GM12878 (cell line): ENCODE measurements at regions not wholly inside any gene's neighbourhood (a gene's known extent, or its start where the extent isn't known, plus 50 kb on each side); places are given as distances from the start of the nearest gene placed in this dataset.

ENCODE experiments used
- ATAC-seq: fragments of 200-7000 bp; cut with Tn5 transposase; 3 replicates; pipeline ENCODE4 v1.9.1; 2020; ENCODE audit warnings: mild to moderate bottlenecking, moderate library complexity
- BruUV-seq: library from RNA; stranded (reverse); fragments of 400-500 nt; replicated peaks from 2 replicates; lab custom pipeline; 2021; lab: Mats Ljungman, UMichigan
- CTCF ChIA-PET: fragments of 300-600 bp; sonication (Branson Sonifier 250); formaldehyde crosslinking; extraction: SDS; loops from one replicate; lab custom pipeline; 2021; ENCODE audit warnings: inconsistent platforms; lab: Yijun Ruan, JAX
- POLR2A ChIA-PET: fragments of 350-600 bp; formaldehyde crosslinking; extraction: SDS; loops from one replicate; lab custom pipeline; 2021; ENCODE audit warnings: inconsistent platforms; lab: Charles Lee
- RAD21 ChIA-PET: fragments of 300-600 bp; sonication (Branson Sonifier 250); formaldehyde crosslinking; loops from one replicate; lab custom pipeline; 2023; ENCODE audit warnings: antibody characterized with exemption; ENCODE audit not compliant: unreplicated experiment; lab: Charles Lee
- SMC1A ChIA-PET: fragments of 300-600 bp; sonication (Branson Sonifier 250); formaldehyde crosslinking; loops from one replicate; lab custom pipeline; 2023; ENCODE audit not compliant: unreplicated experiment, uncharacterized antibody; lab: Charles Lee
- DNase-seq: peaks from one replicate; pipeline ENCODE4 v3.0.0-alpha.2; 2011; ENCODE audit warnings: low read depth, low spot score
- FAIRE-seq: peaks from 3 replicates; lab custom pipeline; 2011; peaks lifted over from hg19 to GRCh38; lab: Jason Lieb, UNC
- H2AFZ ChIP-seq: 2 replicates; pipeline ENCODE4 v1.6.0; 2011; ENCODE audit warnings: low read depth, low read length, control low read depth; ENCODE audit not compliant: control insufficient read depth
- H3K27ac ChIP-seq: 2 replicates; pipeline ENCODE4 v1.5.1; 2011; ENCODE audit warnings: control low read depth; ENCODE audit not compliant: control insufficient read depth, insufficient read depth
- H3K27me3 ChIP-seq, 2 experiments: replicated peaks in 1 of 2; 2 replicates each; pipeline versions ENCODE4 v1.6.0 to v1.6.1; 2011; ENCODE audit warnings: low read length in 1 of 2; ENCODE audit not compliant: control insufficient read depth in 2 of 2, insufficient read depth in 2 of 2
- H3K36me3 ChIP-seq, 2 experiments: 2 replicates each; pipeline ENCODE4 v1.5.1; 2011; ENCODE audit warnings: low read length in 1 of 2; ENCODE audit not compliant: control insufficient read depth in 2 of 2, insufficient read depth in 2 of 2
- H3K4me1 ChIP-seq: 2 replicates; pipeline ENCODE4 v1.6.1; 2011; ENCODE audit warnings: mild to moderate bottlenecking, low read length, moderate library complexity, mixed read lengths; ENCODE audit not compliant: control insufficient read depth, insufficient read depth
- H3K4me2 ChIP-seq: 2 replicates; pipeline ENCODE4 v1.6.0; 2011; ENCODE audit warnings: control low read depth; ENCODE audit not compliant: control insufficient read depth, insufficient read depth
- H3K4me3 ChIP-seq: fragments of 200-600 bp; sonication (generic); 2 replicates; pipeline ENCODE4 v1.5.1; 2016
- H3K79me2 ChIP-seq: 2 replicates; pipeline ENCODE4 v1.6.0; 2011; ENCODE audit warnings: low read length; ENCODE audit not compliant: control insufficient read depth, insufficient read depth
- H3K9ac ChIP-seq: 2 replicates; pipeline ENCODE4 v1.8.0; 2011; ENCODE audit warnings: low read length, control low read depth, mixed read lengths; ENCODE audit not compliant: control insufficient read depth, insufficient read depth
- H3K9me3 ChIP-seq: replicated peaks from 3 replicates; pipeline ENCODE4 v1.5.1; 2011; ENCODE audit warnings: mild to moderate bottlenecking, low read length; ENCODE audit not compliant: control insufficient read depth, insufficient read depth
- H4K20me1 ChIP-seq: 2 replicates; pipeline ENCODE4 v1.6.0; 2011; ENCODE audit not compliant: control insufficient read depth, insufficient read depth
- CREB1 ChIP-seq: IDR thresholded peaks from 2 replicates; pipeline ENCODE4 v1.6.1; 2012; ENCODE audit warnings: low read depth, mild to moderate bottlenecking, inconsistent platforms
- EED ChIP-seq: sonication (generic); IDR thresholded peaks from 2 replicates; pipeline ENCODE4 v1.6.1; 2016; ENCODE audit warnings: antibody characterized with exemption, low read depth
- RB1 ChIP-seq: fragments of 450-650 bp; formaldehyde crosslinking; IDR thresholded peaks from 2 replicates; pipeline ENCODE4 v1.6.1; 2017; ENCODE audit warnings: mild to moderate bottlenecking, borderline replicate concordance
- RBBP5 ChIP-seq: fragments of 200-600 bp; sonication (generic); conservative IDR thresholded peaks from 2 replicates; pipeline ENCODE4 v1.6.1; 2016
- SMC3 ChIP-seq: IDR thresholded peaks from 2 replicates; pipeline ENCODE4 v1.6.1; 2011; ENCODE audit warnings: low read length, improper control_type of control experiment, borderline replicate concordance
- ZBED1 ChIP-seq: IDR thresholded peaks from 2 replicates; pipeline ENCODE4 v1.6.1; 2016; ENCODE audit warnings: borderline replicate concordance
- ZNF207 ChIP-seq: fragments of 450-650 bp; IDR thresholded peaks from 2 replicates; pipeline ENCODE4 v1.6.1; 2014; ENCODE audit warnings: antibody characterized with exemption, mild to moderate bottlenecking, borderline replicate concordance
- WGBS: methylation state at CpG from one replicate; pipeline ENCODE4 v1.1.6; 2016; ENCODE audit warnings: low lambda C conversion rate; ENCODE audit not compliant: insufficient replicate concordance, insufficient coverage; ENCODE audit errors: missing lambda C conversion rate; 5-methylcytosine and 5-hydroxymethylcytosine counted together
- in situ Hi-C: fragments of 300-500 bp; cut with MboI; formaldehyde crosslinking; loops from 9 replicates; pipeline ENCODE4 v1.14.3; 2018; ENCODE audit warnings: mixed read lengths
- intact Hi-C: fragments of 100-400 bp; cut with micrococcal nuclease; formaldehyde crosslinking; loops from one replicate; pipeline ENCODE4 v1.14.2; 2022; ENCODE audit not compliant: unreplicated experiment
- TF ChIP-seq, protein P1 (sequence below): fragments of 450-650 bp; IDR thresholded peaks from 2 replicates; pipeline ENCODE4 v1.6.1; 2017; ENCODE audit warnings: borderline replicate concordance
- TF ChIP-seq, protein P2 (sequence below): IDR thresholded peaks from 2 replicates; pipeline ENCODE4 v1.6.1; 2011; ENCODE audit warnings: mild to moderate bottlenecking, low read depth, low read length, moderate library complexity; ENCODE audit not compliant: insufficient replicate concordance
- TF ChIP-seq, protein P3 (sequence below): fragments of 450-650 bp; IDR thresholded peaks from 2 replicates; pipeline ENCODE4 v1.6.1; 2017; ENCODE audit warnings: antibody characterized with exemption, mild to moderate bottlenecking, moderate library complexity

DNA sequence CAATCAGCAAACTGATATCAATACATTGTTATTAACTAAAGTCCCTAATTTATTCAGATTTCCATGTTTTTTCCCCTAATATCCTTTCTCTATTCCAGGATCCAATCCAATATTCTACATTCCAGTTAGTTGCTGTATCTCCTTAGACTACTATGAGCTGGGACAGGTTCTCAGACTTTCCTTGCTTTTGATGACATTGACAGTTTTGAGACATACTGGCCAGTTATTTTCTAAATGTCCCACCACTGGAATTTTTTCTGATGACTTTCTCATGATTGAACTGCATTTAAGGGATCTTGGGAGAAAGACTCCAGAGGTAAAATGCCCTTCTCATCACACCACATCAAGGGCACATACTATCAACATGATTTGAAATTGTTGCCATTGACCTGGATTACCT lies 177.1 kb upstream of the MAF start (continued):
- TF ChIP-seq, protein P1, sequence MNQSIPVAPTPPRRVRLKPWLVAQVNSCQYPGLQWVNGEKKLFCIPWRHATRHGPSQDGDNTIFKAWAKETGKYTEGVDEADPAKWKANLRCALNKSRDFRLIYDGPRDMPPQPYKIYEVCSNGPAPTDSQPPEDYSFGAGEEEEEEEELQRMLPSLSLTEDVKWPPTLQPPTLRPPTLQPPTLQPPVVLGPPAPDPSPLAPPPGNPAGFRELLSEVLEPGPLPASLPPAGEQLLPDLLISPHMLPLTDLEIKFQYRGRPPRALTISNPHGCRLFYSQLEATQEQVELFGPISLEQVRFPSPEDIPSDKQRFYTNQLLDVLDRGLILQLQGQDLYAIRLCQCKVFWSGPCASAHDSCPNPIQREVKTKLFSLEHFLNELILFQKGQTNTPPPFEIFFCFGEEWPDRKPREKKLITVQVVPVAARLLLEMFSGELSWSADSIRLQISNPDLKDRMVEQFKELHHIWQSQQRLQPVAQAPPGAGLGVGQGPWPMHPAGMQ: no peak
- TF ChIP-seq ZNF207 (no peak), SMC3 (no peak), CREB1 (no peak), RB1 (no peak)
- TF ChIP-seq, protein P2, sequence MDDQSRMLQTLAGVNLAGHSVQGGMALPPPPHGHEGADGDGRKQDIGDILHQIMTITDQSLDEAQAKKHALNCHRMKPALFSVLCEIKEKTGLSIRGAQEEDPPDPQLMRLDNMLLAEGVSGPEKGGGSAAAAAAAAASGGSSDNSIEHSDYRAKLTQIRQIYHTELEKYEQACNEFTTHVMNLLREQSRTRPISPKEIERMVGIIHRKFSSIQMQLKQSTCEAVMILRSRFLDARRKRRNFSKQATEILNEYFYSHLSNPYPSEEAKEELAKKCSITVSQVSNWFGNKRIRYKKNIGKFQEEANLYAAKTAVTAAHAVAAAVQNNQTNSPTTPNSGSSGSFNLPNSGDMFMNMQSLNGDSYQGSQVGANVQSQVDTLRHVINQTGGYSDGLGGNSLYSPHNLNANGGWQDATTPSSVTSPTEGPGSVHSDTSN: no peak

DNA sequence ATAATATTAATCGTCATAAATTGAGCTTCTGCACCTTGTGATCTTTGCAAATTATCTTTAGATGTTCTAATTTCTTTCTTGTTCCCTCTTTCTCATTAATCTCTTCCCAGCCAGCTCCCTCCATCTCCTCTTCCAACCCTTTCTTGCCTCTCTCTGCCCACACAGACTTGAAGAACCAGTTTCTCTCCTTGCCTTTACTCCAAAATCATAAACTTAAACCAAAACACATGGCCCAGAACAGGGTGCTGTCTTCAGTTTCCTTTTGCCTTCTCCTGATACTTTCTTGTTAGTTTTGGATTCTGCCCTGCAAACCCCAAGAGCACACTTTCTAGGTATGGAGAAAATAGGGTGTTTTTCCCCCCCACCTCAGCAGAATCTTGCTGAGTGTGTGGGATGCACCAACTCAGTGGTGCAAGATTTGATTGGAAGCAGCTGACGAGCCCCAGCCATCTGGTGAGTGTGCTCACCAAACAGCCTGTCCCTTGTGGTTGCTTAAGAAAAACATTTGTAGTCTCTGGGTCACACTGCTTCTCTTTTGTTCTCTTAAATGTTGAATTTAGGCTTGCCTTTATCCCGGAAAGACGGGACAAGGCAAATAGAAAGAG lies 175.8 kb upstream of the MAF start:
- H3K4me2 ChIP-seq: no peak overlapping the region
- no peaks in the 10 kb centered on the region for H3K36me3 ChIP-seq
- H3K27me3 ChIP-seq: peaks cover 0 to 6% of the 10 kb centered on the region in 2 experiments; a peak in 2 of 4 replicates
- no peaks in the 10 kb centered on the region for H3K4me1 ChIP-seq
- ChIA-PET POLR2A (no interaction called here), SMC1A (no interaction called here), CTCF (no interaction called here)
- 3% methylated on average over 4 of the region's 4 CpGs for WGBS
- no peak overlapping the region for H3K27ac ChIP-seq
- no peak overlapping the region for H2AFZ ChIP-seq
- no peaks in the 10 kb centered on the region for H3K9me3 ChIP-seq
- no peak overlapping the region for H3K9ac ChIP-seq
- no peak for TF ChIP-seq ZBED1
- TF ChIP-seq, protein P3, sequence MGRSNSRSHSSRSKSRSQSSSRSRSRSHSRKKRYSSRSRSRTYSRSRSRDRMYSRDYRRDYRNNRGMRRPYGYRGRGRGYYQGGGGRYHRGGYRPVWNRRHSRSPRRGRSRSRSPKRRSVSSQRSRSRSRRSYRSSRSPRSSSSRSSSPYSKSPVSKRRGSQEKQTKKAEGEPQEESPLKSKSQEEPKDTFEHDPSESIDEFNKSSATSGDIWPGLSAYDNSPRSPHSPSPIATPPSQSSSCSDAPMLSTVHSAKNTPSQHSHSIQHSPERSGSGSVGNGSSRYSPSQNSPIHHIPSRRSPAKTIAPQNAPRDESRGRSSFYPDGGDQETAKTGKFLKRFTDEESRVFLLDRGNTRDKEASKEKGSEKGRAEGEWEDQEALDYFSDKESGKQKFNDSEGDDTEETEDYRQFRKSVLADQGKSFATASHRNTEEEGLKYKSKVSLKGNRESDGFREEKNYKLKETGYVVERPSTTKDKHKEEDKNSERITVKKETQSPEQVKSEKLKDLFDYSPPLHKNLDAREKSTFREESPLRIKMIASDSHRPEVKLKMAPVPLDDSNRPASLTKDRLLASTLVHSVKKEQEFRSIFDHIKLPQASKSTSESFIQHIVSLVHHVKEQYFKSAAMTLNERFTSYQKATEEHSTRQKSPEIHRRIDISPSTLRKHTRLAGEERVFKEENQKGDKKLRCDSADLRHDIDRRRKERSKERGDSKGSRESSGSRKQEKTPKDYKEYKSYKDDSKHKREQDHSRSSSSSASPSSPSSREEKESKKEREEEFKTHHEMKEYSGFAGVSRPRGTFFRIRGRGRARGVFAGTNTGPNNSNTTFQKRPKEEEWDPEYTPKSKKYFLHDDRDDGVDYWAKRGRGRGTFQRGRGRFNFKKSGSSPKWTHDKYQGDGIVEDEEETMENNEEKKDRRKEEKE: no peak
- TF ChIP-seq EED: no peak
- TF ChIP-seq RBBP5: no peak
- TF ChIP-seq, all 136 proteins: peak for 0
- RAD21 ChIA-PET: no interaction called here
- Histone ChIP-seq H3K79me2 (no peaks in the 10 kb centered on the region), H4K20me1 (no peaks in the 10 kb centered on the region), H3K4me3 (no peak overlapping the region)
- in situ Hi-C loops (no loop called here), intact Hi-C loops (no loop called here)
- FAIRE-seq (no peak), ATAC-seq (no peak), DNase-seq (no peak)
- no TSS peak for BruUV-seq
